A673 (cell line): ENCODE measurements at regions not wholly inside any gene's neighbourhood (a gene's known extent, or its start where the extent isn't known, plus 50 kb on each side); places are given as distances from the start of the nearest gene placed in this dataset.

Source experiments
- CTCF ChIP-seq: fragments of 300-800, 200-600 bp; sonication (generic); conservative IDR thresholded peaks from 2 replicates; pipeline ENCODE4 v1.5.1; 2017; ENCODE audit warnings: low read depth, mild to moderate bottlenecking, antibody characterized with exemption, low read length, moderate library complexity, mixed read lengths
- EZH2 ChIP-seq: fragments of 200-600 bp; sonication (generic); IDR thresholded peaks from 2 replicates; pipeline ENCODE4 v1.6.1; 2017; ENCODE audit warnings: borderline replicate concordance, low read depth, mild to moderate bottlenecking, mixed read lengths, antibody characterized with exemption, low read length; ENCODE audit not compliant: poor library complexity, severe bottlenecking

GRCh38 chr3:152938974-152939636, 104.2 kb downstream of the P2RY1 start:
- TF ChIP-seq CTCF = peak; percentile 41; the same call in 1 of the 2 replicates
- TF ChIP-seq EZH2 = no peak
